ENCODE measurements at regions not wholly inside any gene's neighbourhood (a gene's known extent, or its start where the extent isn't known, plus 50 kb on each side); places are given as distances from the start of the nearest gene placed in this dataset.
A peak's percentile ranks its signal among the peaks of the same experiment; 100 is the strongest.

- intact Hi-C loops (cut with DNase I): no loop called here
- no peak for TF ChIP-seq CTCF (IDR thresholded peaks at IDR 0.05)
- Histone ChIP-seq H3K27ac (no peak overlapping the region), H3K9me3 (no peaks in the 10 kb centered on the region), H3K4me1 (no peaks in the 10 kb centered on the region), H3K4me3 (no peak overlapping the region), H3K36me3 (no peaks in the 10 kb centered on the region), H3K27me3 (no peaks in the 10 kb centered on the region)
- DNase-seq (ENCODE audit: low spot score in 2 of 2): no peak
These were observed 152.2 kb upstream of the NCKAP5 start for GRCh38 chr2:133720429-133720828.

- Histone ChIP-seq H3K9me3 (no peaks in the 10 kb centered on the region), H3K27ac (no peak overlapping the region), H3K4me3 (no peak overlapping the region), H3K27me3 (no peaks in the 10 kb centered on the region), H3K36me3 (no peaks in the 10 kb centered on the region), H3K4me1 (no peaks in the 10 kb centered on the region)
- TF ChIP-seq CTCF (IDR thresholded peaks at IDR 0.05): no peak
- no peak for DNase-seq (ENCODE audit: low spot score in 2 of 2)
- intact Hi-C loops (cut with DNase I): no loop called here
These were observed 152.9 kb upstream of the NCKAP5 start for GRCh38 chr2:133721118-133721517.

GRCh38 chr2:133723133-133723532 is 154.9 kb upstream of the NCKAP5 start:
- Histone ChIP-seq H3K9me3 (no peaks in the 10 kb centered on the region), H3K36me3 (no peaks in the 10 kb centered on the region), H3K27me3 (no peaks in the 10 kb centered on the region), H3K4me1 (no peaks in the 10 kb centered on the region), H3K4me3 (no peak overlapping the region), H3K27ac (no peak overlapping the region)
- no peak for DNase-seq (ENCODE audit: low spot score in 2 of 2)
- no peak for TF ChIP-seq CTCF (IDR thresholded peaks at IDR 0.05)
- intact Hi-C loops (cut with DNase I): no loop called here

GRCh38 chr2:133726973-133727372 is 158.7 kb upstream of the NCKAP5 start:
- H3K36me3 ChIP-seq: no peaks in the 10 kb centered on the region
- no peak for DNase-seq (ENCODE audit: low spot score in 2 of 2)
- H3K27ac ChIP-seq: no peak overlapping the region
- H3K4me1 ChIP-seq: no peaks in the 10 kb centered on the region
- H3K27me3 ChIP-seq: no peaks in the 10 kb centered on the region
- H3K9me3 ChIP-seq: no peaks in the 10 kb centered on the region
- intact Hi-C loops (cut with DNase I): no loop called here
- no peak for TF ChIP-seq CTCF (IDR thresholded peaks at IDR 0.05)
- peak overlapping the region in 1 of 2 donors; percentile 8 for H3K4me3 ChIP-seq

- H3K36me3 ChIP-seq: no peaks in the 10 kb centered on the region
- H3K27ac ChIP-seq: no peak overlapping the region
- no peaks in the 10 kb centered on the region for H3K9me3 ChIP-seq
- intact Hi-C loops (cut with DNase I): no loop called here
- no peak for TF ChIP-seq CTCF (IDR thresholded peaks at IDR 0.05)
- H3K4me3 ChIP-seq: no peak overlapping the region
- no peak for DNase-seq (ENCODE audit: low spot score in 2 of 2)
- no peaks in the 10 kb centered on the region for H3K27me3 ChIP-seq
- H3K4me1 ChIP-seq: no peaks in the 10 kb centered on the region
These were observed 163.8 kb upstream of the NCKAP5 start for GRCh38 chr2:133732059-133732458.
